ENCODE measurements at regions not wholly inside any gene's neighbourhood (a gene's known extent, or its start where the extent isn't known, plus 50 kb on each side); places are given as distances from the start of the nearest gene placed in this dataset.

- intact Hi-C loops (cut with DNase I, micrococcal nuclease) = no loop called here
- no peak for DNase-seq
- no peak for ATAC-seq
Observed at GRCh38 chrX:25275159-25275558, 259.4 kb upstream of the ARX start.

- DNase-seq (no peak), ATAC-seq (no peak)
- intact Hi-C loops (cut with DNase I, micrococcal nuclease) = no loop called here
Observed at GRCh38 chrX:25241461-25241860, 225.7 kb upstream of the ARX start.

GRCh38 chrX:25226151-25226550, 210.4 kb upstream of the ARX start:
- DNase-seq (no peak), ATAC-seq (no peak)
- intact Hi-C loops (cut with DNase I, micrococcal nuclease) = no loop called here

GRCh38 chrX:25219480-25219879, 203.7 kb upstream of the ARX start:
- ATAC-seq (no peak), DNase-seq (no peak)
- intact Hi-C loops (cut with DNase I, micrococcal nuclease) = no loop called here

GRCh38 chrX:25213611-25214010, 197.8 kb upstream of the ARX start:
- ATAC-seq (no peak), DNase-seq (no peak)
- intact Hi-C loops (cut with DNase I, micrococcal nuclease) = no loop called here

- no peak for ATAC-seq
- no peak for DNase-seq
- intact Hi-C loops (cut with DNase I, micrococcal nuclease) = no loop called here
Observed at GRCh38 chrX:25207803-25208475, 192.2 kb upstream of the ARX start.

- intact Hi-C loops (cut with DNase I, micrococcal nuclease) = no loop called here
- DNase-seq (no peak), ATAC-seq (no peak)
Observed at GRCh38 chrX:25206778-25207177, 191.0 kb upstream of the ARX start.

- no peak for DNase-seq
- intact Hi-C loops (cut with DNase I, micrococcal nuclease) = no loop called here
- no peak for ATAC-seq
Observed at GRCh38 chrX:25204182-25204581, 188.4 kb upstream of the ARX start.

GRCh38 chrX:25202827-25203226, 187.1 kb upstream of the ARX start:
- no peak for DNase-seq
- intact Hi-C loops (cut with DNase I, micrococcal nuclease) = no loop called here
- no peak for ATAC-seq

GRCh38 chrX:25198891-25199290, 183.1 kb upstream of the ARX start:
- DNase-seq (no peak), ATAC-seq (no peak)
- intact Hi-C loops (cut with DNase I, micrococcal nuclease) = no loop called here

GRCh38 chrX:25198253-25198652, 182.5 kb upstream of the ARX start:
- DNase-seq (no peak), ATAC-seq (no peak)
- intact Hi-C loops (cut with DNase I, micrococcal nuclease) = no loop called here

GRCh38 chrX:25196221-25196620, 180.5 kb upstream of the ARX start:
- DNase-seq (no peak), ATAC-seq (no peak)
- intact Hi-C loops (cut with DNase I, micrococcal nuclease) = no loop called here

GRCh38 chrX:25191403-25191802, 175.6 kb upstream of the ARX start:
- no peak for DNase-seq
- no peak for ATAC-seq
- intact Hi-C loops (cut with DNase I, micrococcal nuclease) = no loop called here

GRCh38 chrX:25181775-25182174, 166.0 kb upstream of the ARX start:
- intact Hi-C loops (cut with DNase I, micrococcal nuclease) = no loop called here
- no peak for DNase-seq
- ATAC-seq = no peak

- intact Hi-C loops (cut with DNase I, micrococcal nuclease) = no loop called here
- DNase-seq (no peak), ATAC-seq (no peak)
Observed at GRCh38 chrX:25180242-25180641, 164.5 kb upstream of the ARX start.

- intact Hi-C loops (cut with DNase I, micrococcal nuclease) = no loop called here
- ATAC-seq = no peak
- no peak for DNase-seq
Observed at GRCh38 chrX:25178555-25178954, 162.8 kb upstream of the ARX start.

- ATAC-seq (no peak), DNase-seq (no peak)
- intact Hi-C loops (cut with DNase I, micrococcal nuclease) = no loop called here
Observed at GRCh38 chrX:25175743-25176142, 160.0 kb upstream of the ARX start.

- ATAC-seq (no peak), DNase-seq (no peak)
- intact Hi-C loops (cut with DNase I, micrococcal nuclease) = no loop called here
Observed at GRCh38 chrX:25175171-25175570, 159.4 kb upstream of the ARX start.

- no peak for DNase-seq
- intact Hi-C loops (cut with DNase I, micrococcal nuclease) = no loop called here
- ATAC-seq = no peak
Observed at GRCh38 chrX:25166546-25166945, 150.8 kb upstream of the ARX start.

- ATAC-seq (no peak), DNase-seq (no peak)
- intact Hi-C loops (cut with DNase I, micrococcal nuclease) = no loop called here
Observed at GRCh38 chrX:25166145-25166544, 150.4 kb upstream of the ARX start.

- DNase-seq = no peak
- ATAC-seq = no peak
- intact Hi-C loops (cut with DNase I, micrococcal nuclease) = no loop called here
Observed at GRCh38 chrX:25158635-25159034, 142.9 kb upstream of the ARX start.

- DNase-seq = no peak
- no peak for ATAC-seq
- intact Hi-C loops (cut with DNase I, micrococcal nuclease) = no loop called here
Observed at GRCh38 chrX:25156832-25157231, 141.1 kb upstream of the ARX start.
